ENCODE measurements at regions not wholly inside any gene's neighbourhood (a gene's known extent, or its start where the extent isn't known, plus 50 kb on each side); places are given as distances from the start of the nearest gene placed in this dataset.
A peak's percentile ranks its signal among the peaks of the same experiment; 100 is the strongest.

DNA sequence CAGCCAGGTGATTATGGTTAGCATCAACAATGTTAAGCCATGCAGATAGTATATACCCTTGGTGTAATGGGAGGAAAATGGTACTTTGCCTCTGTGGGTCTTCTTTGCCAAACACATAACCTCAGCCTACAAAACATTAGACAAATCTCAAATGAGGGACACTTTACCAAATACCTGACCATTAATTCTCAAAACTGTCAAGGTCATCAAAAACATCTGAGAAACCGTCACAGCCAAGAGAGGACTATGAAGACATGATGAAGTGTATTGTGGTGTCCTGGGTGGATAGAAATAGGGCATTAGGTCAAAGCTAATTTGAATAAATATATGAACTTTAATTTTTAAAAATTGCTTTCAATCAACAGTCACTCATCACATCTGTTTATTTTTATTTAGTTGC, 1036.1 kb downstream of the AGBL1 start:
- Histone ChIP-seq H2BK20ac (ENCODE audit: low read depth, low read length) (no peak overlapping the region), H3K14ac (replicated peaks; ENCODE audit: low read depth, low read length) (no peak overlapping the region), H3K56ac (ENCODE audit: extremely low read depth, insufficient read depth, low read length) (no peak overlapping the region), H2AK9ac (replicated peaks; ENCODE audit: low read depth, low read length, poor library complexity) (no peak overlapping the region), H2BK5ac (ENCODE audit: low read depth, low read length, poor library complexity, severe bottlenecking) (no peak overlapping the region), H3K23ac (ENCODE audit: low read depth, low read length) (no peak overlapping the region), H3K79me1 (ENCODE audit: low read depth in 1 of 2, low read length in 2 of 2) (no peaks in the 10 kb centered on the region), H3K27me3 (ENCODE audit: control insufficient read depth, insufficient read depth, low read length) (no peaks in the 10 kb centered on the region), H3K9ac (ENCODE audit: low read depth, low read length) (no peak overlapping the region), H3K18ac (ENCODE audit: low read depth, low read length) (no peak overlapping the region), H3K4ac (ENCODE audit: low read depth, low read length) (no peak overlapping the region), H2BK15ac (ENCODE audit: low read depth, low read length) (no peak overlapping the region), H3K36me3 (ENCODE audit: control insufficient read depth, insufficient read depth, low read length) (no peaks in the 10 kb centered on the region), H2AK5ac (ENCODE audit: low read depth, low read length) (no peak overlapping the region), H4K5ac (ENCODE audit: low read depth, low read length) (no peak overlapping the region), H3K4me3 (ENCODE audit: insufficient read depth, low read depth, low read length) (no peak overlapping the region), H2AFZ (replicated peaks; ENCODE audit: low read length, poor library complexity) (no peak overlapping the region), H2BK120ac (ENCODE audit: low read depth, low read length) (no peak overlapping the region), H3K9me3 (ENCODE audit: control insufficient read depth, insufficient read depth, low read length) (peaks cover 6% of the 10 kb centered on the region; the same call in 1 of the 2 replicates), H4K91ac (ENCODE audit: insufficient read depth, low read depth, low read length) (no peak overlapping the region), H3K4me2 (ENCODE audit: low read depth, low read length) (no peak overlapping the region), H3K9me1 (ENCODE audit: insufficient read depth, low read length) (no peaks in the 10 kb centered on the region), H3K27ac (ENCODE audit: insufficient read depth, low read length) (no peak overlapping the region), H4K20me1 (ENCODE audit: insufficient read depth, low read length) (no peaks in the 10 kb centered on the region), H3K4me1 (ENCODE audit: control insufficient read depth, insufficient read depth, low read length) (no peaks in the 10 kb centered on the region), H4K8ac (ENCODE audit: low read depth in 2 of 2, low read length in 2 of 2) (no peak overlapping the region)
- no peak for ATAC-seq (ENCODE audit: low read depth)
- in situ Hi-C loops (cut with MboI; ENCODE audit: low sequenced_read_pairs) (no loop called here), dilution Hi-C loops (cut with HindIII; ENCODE audit: low sequenced_read_pairs, unreplicated experiment) (no loop called here), intact Hi-C loops (cut with micrococcal nuclease) (no loop called here)
- WGBS, 2 experiments (ENCODE audit: extremely low coverage in 2 of 2, insufficient read length in 1 of 2): no CpG with 5 or more reads among the region's 1 CpG
- no peak for DNase-seq
- no TSS peak for BruUV-seq (replicated peaks)
- ChIA-PET CTCF (no interaction called here), POLR2A (ENCODE audit: unreplicated experiment) (no interaction called here)
- TF ChIP-seq NFE2L2 (IDR thresholded peaks at IDR 0.05; ENCODE audit: low read depth, low read length) (no peak), MAZ (IDR thresholded peaks at IDR 0.05; ENCODE audit: borderline replicate concordance, low read depth, low read length) (no peak), RFX5 (IDR thresholded peaks at IDR 0.05; ENCODE audit: low read depth, low read length) (no peak), CEBPB (IDR thresholded peaks at IDR 0.05; ENCODE audit: low read depth, low read length) (no peak), MAFK (IDR thresholded peaks at IDR 0.05; ENCODE audit: low read depth, low read length) (peak; percentile 52; the same call in 1 of the 2 replicates), RCOR1 (IDR thresholded peaks at IDR 0.05; ENCODE audit: insufficient replicate concordance, low read length) (no peak), BHLHE40 (IDR thresholded peaks at IDR 0.05; ENCODE audit: low read depth, low read length) (no peak)
